ENCODE measurements at regions not wholly inside any gene's neighbourhood (a gene's known extent, or its start where the extent isn't known, plus 50 kb on each side); places are given as distances from the start of the nearest gene placed in this dataset.

GRCh38 chr12:107258780-107259179 lies 165.4 kb upstream of the CRY1 start:
- no peaks in the 10 kb centered on the region for H3K9me3 Mint-ChIP-seq
- no peaks in the 10 kb centered on the region for H3K4me1 ChIP-seq (ENCODE audit: insufficient read depth)
- H3K36me3 ChIP-seq (ENCODE audit: insufficient read depth) = no peaks in the 10 kb centered on the region
- H3K36me3 Mint-ChIP-seq (ENCODE audit: low read depth) = no peaks in the 10 kb centered on the region
- peaks cover 5% of the 10 kb centered on the region for H3K27me3 Mint-ChIP-seq (ENCODE audit: insufficient read depth, low read depth, poor library complexity)
- no peaks in the 10 kb centered on the region for H3K27me3 ChIP-seq (ENCODE audit: insufficient read depth)
- H4K20me1 ChIP-seq (replicated peaks; ENCODE audit: insufficient read depth) = no peaks in the 10 kb centered on the region
- H3K4me2 ChIP-seq = no peak overlapping the region
- ATAC-seq (no peak), DNase-seq (ENCODE audit: low spot score) (no peak)
- no peaks in the 10 kb centered on the region for H3K79me2 ChIP-seq (replicated peaks; ENCODE audit: insufficient read depth)
- no peak overlapping the region for H2AFZ ChIP-seq
- TF ChIP-seq ZNF114 (CRISPR knock-in tag; IDR thresholded peaks at IDR 0.05) (no peak), POLR2AphosphoS5 (IDR thresholded peaks at IDR 0.05; ENCODE audit: low read depth) (no peak), ZNF331 (CRISPR knock-in tag; IDR thresholded peaks at IDR 0.05; ENCODE audit: low read depth) (no peak), EZH2phosphoT487 (IDR thresholded peaks at IDR 0.05; ENCODE audit: unreplicated experiment) (no peak), NANOG (IDR thresholded peaks at IDR 0.05; ENCODE audit: borderline replicate concordance) (no peak), CTCF (conservative IDR thresholded peaks at IDR 0.05; ENCODE audit: low read depth in 2 of 2) (no peak), STAT1 (IDR thresholded peaks at IDR 0.05; ENCODE audit: unreplicated experiment) (no peak), EZH2 (IDR thresholded peaks at IDR 0.05; ENCODE audit: low read depth, unreplicated experiment) (no peak), CREB1 (CRISPR knock-in tag; IDR thresholded peaks at IDR 0.05; ENCODE audit: low read depth) (no peak), ZNF462 (CRISPR knock-in tag; IDR thresholded peaks at IDR 0.05) (no peak), JUNB (IDR thresholded peaks at IDR 0.05; ENCODE audit: unreplicated experiment) (no peak), REST (IDR thresholded peaks at IDR 0.05; ENCODE audit: unreplicated experiment) (no peak)
- TF ChIP-seq, protein P1, sequence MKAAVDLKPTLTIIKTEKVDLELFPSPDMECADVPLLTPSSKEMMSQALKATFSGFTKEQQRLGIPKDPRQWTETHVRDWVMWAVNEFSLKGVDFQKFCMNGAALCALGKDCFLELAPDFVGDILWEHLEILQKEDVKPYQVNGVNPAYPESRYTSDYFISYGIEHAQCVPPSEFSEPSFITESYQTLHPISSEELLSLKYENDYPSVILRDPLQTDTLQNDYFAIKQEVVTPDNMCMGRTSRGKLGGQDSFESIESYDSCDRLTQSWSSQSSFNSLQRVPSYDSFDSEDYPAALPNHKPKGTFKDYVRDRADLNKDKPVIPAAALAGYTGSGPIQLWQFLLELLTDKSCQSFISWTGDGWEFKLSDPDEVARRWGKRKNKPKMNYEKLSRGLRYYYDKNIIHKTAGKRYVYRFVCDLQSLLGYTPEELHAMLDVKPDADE (IDR thresholded peaks at IDR 0.05) = no peak
- H3K9me2 ChIP-seq (ENCODE audit: insufficient read depth) = no peaks in the 10 kb centered on the region; the same call in 1 of the 2 replicates
- H3K27ac Mint-ChIP-seq = no peak overlapping the region
- H3K27ac ChIP-seq (ENCODE audit: low read depth) = no peak overlapping the region
- H3K4me1 Mint-ChIP-seq = no peaks in the 10 kb centered on the region
- H3K4me3 ChIP-seq = no peak overlapping the region
- H3K4me3 Mint-ChIP-seq = no peak overlapping the region
- no peaks in the 10 kb centered on the region for H3F3A ChIP-seq (replicated peaks; ENCODE audit: low read depth)

Data from GM23338 (cell line).